ENCODE measurements at regions not wholly inside any gene's neighbourhood (a gene's known extent, or its start where the extent isn't known, plus 50 kb on each side); places are given as distances from the start of the nearest gene placed in this dataset.
A peak's percentile ranks its signal among the peaks of the same experiment; 100 is the strongest.

- no peak for DNase-seq (ENCODE audit: low spot score)
Measured at GRCh38 chr12:39240587-39240986, 202.3 kb downstream of the KIF21A start.

DNA sequence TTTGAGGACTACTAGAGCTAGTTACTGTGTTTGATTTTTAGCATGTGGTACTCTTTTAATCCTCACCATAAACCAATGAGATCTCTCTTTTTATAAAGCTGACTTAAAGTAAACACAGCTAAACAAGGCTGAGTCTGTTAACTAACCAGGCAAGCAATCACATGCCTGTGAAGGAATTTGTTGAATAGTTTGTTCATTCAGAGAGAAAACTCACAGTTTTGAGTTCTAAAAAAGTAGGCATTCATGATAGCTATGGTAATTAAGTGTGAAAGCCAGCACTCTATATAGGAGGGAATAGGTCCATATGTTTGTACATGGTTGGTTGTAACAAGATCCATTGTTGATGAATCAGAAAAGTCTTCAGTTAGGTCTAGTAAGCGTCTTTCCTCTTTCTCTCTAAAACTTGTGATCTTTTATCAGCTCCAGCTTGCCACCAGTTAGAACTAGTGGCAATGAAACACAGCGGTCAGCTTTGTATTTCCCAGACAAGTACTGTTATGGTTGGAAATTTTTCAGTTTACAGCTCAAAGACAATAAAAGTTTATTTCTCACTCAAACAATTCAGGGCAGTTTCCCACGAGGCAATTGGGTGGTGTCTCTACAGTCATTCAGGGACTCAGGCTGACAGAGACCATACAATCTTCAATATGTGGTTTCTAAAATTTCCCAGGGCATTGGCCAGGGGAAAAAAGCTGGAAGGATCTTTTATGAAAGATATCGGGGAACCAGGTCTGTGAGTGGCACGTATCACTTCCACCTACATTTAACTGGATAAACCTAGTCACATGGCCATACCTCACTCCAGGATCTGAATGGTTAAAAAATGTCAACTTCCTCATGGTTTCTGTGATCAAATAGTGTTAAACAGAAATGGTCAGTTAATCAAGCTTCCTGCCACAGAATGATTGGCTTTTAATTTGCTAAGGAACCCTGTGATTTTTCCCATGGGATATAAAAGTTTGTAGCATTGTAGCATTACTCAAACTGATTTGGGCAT, 203.1 kb downstream of the KIF21A start:
- DNase-seq (ENCODE audit: low spot score): no peak

GRCh38 chr12:39237004-39237403, 205.9 kb downstream of the KIF21A start:
- DNase-seq (ENCODE audit: low spot score): peak; percentile 66

DNA sequence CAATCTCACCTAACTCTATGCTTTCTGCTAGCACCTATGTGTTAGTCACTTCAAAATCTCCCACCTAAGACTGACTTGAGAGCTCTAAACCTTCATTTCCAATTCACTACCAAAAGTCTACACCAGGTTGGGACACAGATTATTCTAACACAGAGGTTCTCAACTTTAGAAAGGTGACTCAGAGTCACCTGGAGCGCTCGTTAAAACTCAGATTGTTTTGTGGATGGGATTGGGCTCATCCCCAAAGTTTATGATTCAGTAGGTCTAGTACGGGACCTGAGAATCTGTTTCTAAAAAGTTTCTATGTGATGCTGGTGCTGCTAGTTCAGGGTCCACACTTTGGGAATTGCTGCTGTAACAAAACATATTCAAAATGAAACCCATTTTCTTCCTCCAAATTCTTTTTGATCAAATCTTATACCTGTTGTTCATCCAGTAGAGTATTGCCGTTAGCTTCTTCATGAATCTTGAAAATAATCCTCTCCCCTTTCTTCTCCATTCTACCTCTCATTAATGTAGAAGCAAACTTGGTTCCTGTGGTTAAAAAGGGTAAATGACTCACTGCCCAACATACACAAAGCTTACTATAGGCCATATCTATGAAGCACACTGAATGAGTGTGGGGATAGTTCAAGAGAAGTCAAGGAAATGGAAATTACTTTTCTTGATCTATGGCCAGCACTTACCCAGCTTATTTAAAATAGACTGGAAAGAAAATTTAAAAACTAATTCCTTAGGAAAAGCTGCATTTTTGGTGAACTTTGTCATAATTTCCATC, 206.7 kb downstream of the KIF21A start:
- peak; percentile 73 for DNase-seq (ENCODE audit: low spot score)

DNA sequence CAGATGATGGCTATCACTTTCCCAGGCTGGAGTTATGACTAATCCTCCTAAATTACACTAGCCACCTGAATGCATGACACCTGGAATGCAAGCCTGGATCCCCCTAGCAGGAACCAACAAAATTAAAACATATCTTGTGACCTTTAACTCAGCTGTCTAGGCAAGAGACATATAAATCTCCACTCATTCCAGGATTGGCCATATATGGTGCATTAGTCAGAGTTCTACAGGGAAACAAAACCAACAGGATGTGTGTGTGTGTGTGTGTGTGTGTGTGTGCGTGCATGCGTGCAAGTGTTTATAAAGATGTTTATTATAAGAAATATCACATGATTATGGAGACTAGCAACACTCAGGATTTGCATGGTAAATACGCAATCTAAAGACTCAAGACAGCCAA, 212.8 kb downstream of the KIF21A start:
- DNase-seq (ENCODE audit: low spot score): peak; percentile 86

DNA sequence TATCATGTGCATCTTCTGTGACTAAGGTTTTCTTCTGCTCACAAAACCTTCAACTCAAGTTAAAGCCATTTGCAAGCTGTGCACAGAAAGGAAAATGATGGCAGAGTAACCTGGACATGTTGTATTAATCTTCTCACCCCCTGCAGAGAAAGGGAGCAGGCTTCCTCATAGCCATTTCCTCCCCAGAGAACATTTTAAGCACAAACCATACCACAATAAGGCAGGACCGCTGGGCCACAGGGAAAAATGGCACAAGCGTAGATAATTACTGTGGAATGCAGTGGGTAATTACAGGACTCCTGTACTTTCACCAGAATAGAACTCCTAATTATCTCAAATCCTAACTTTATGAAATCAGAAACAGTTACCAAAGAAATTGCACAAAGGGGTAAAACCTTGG, 215.7 kb downstream of the KIF21A start:
- peak; percentile 25 for DNase-seq (ENCODE audit: low spot score)

DNA sequence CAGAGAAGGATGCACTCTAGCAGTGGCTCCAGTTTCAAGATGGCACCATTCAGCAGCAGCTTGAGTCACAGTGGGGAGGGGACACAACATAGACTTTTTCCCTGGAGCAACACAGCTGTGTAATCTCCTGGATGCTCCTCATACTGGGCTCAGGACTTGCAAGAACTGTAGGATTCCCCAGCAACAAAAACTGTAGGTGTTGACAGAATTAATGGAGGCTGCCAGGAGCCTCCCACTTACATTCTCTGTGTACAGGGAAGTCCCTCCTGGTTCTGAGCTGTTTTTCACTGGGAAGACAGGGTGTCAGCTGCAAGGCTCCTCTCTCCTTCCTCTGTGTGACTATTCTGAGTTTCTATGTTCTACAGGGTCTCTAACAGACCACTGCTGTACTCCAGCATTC, 217.9 kb downstream of the KIF21A start:
- DNase-seq (ENCODE audit: low spot score): no peak

DNA sequence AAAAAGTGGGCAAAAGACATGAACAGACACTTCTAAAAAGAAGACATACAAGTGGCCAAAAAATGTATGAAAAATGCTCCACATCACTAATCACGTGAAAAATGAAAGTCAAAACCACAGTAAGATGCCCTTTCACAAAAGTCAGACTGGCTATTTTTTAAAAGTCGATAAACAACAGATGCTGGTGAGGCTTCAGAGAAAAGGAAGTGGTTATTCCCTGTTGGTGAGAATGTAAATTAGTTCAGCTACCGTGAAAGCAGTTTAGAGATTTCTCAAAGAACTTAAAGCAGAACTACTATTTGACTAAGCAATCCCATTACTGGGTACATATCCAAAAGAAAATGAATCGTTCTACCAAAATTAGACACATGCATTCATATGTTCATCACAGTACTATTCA, 237.0 kb downstream of the KIF21A start:
- DNase-seq (ENCODE audit: low spot score): no peak

GRCh38 chr12:39199351-39199750, 243.6 kb downstream of the KIF21A start:
- peak; percentile 25 for DNase-seq (ENCODE audit: low spot score)

GRCh38 chr12:39188689-39189088, 254.2 kb downstream of the KIF21A start:
- no peak for DNase-seq (ENCODE audit: low spot score)

- no peak for DNase-seq (ENCODE audit: low spot score)
Measured at GRCh38 chr12:39186744-39187143, 256.2 kb downstream of the KIF21A start.

- DNase-seq (ENCODE audit: low spot score): no peak
Measured at GRCh38 chr12:39178837-39179236, 264.1 kb downstream of the KIF21A start.

- no peak for DNase-seq (ENCODE audit: low spot score)
Measured at GRCh38 chr12:39176356-39176755, 266.6 kb downstream of the KIF21A start.

DNA sequence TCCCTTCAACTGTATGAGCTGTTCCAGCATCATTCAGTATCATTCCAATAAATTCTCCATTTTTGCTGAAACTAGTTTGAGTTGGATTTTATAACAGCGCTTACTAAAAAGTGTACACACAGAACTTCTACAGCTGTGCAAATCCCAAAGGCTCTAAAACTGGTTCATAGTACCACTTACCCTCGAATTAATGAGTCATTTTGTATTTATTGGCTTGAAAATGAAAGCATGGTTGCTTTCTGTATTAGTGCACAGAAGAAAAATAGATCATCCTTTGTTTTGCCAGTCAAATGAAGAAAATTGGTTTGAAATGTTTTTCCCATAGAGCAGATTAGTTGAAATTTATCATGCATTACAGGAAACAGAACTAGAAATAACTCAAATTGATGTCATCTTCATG, 268.3 kb upstream of the CPNE8 start:
- DNase-seq (ENCODE audit: low spot score): no peak

GRCh38 chr12:39165338-39165737, 259.9 kb upstream of the CPNE8 start:
- no peak for DNase-seq (ENCODE audit: low spot score)

DNA sequence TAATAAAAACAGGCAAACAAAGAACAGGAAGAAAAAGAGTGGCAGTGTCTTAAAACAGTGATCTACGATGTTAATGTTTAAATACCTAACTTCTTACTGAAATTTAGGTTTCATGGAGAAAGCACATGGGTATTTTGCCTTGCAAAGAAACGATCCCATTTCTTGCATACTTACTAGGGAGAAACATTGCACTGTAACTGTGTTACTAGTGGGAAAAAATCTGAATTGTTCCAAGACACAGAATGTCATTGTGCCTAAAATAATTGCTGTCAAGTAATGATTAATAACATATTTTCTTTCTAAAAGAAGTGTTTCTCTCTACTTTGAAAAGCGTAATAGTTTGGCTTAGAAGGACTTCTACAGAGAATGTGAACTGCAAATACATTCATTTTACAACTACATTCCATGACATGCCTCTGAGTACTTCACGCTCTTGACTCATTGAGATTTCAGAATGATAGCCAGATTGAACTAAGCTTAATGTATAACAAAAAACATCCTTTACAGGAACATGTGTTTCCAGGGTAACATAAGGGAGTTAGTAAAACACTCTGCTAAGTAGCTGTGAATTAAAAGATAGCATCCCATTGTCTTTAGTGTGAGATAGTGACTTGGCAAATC, 256.2 kb upstream of the CPNE8 start:
- no peak for DNase-seq (ENCODE audit: low spot score)

- no peak for DNase-seq (ENCODE audit: low spot score)
Measured at GRCh38 chr12:39157696-39158342, 252.4 kb upstream of the CPNE8 start.

DNA sequence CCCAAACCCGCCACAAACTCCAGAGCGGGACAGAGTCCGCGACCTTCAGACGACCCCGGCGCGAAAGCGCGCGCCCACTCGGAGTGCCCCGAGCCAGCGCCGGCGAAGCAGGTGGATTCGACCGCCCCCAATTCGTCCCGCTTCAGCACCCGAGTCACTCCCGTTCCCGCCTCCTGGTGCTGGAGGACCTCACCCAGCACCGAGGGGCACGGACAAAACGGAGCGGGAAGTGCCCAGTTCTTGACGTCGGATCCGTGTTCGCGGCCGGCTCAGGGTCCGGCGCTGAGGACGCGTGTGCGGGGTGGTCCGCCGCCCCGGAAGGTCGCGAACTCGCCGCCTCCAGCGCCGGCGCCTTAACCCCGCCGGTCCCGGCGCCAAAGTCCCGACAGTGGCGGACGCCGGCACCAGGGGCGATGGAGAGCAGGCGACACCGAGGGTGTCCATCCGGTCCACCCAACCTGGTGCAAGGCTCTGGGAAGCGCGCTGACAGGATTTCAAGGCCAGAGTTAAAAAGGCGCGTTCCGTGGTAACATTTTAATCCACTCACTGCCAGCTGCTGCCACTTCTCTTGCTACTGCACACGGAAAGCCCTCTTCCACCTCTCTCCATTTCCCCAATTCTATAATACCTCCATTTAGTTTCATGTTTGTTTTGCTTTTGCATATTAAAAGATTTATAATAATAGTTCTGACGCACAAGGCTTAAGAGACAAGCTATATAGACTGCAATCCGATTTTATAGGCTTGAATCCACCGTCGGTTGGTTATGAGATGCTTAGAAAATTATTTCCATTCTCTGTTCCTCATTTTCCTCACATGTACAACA, 240.0 kb upstream of the CPNE8 start:
- no peak for DNase-seq (ENCODE audit: low spot score)

- no peak for DNase-seq (ENCODE audit: low spot score)
Measured at GRCh38 chr12:39144613-39145061, 239.2 kb upstream of the CPNE8 start.

DNA sequence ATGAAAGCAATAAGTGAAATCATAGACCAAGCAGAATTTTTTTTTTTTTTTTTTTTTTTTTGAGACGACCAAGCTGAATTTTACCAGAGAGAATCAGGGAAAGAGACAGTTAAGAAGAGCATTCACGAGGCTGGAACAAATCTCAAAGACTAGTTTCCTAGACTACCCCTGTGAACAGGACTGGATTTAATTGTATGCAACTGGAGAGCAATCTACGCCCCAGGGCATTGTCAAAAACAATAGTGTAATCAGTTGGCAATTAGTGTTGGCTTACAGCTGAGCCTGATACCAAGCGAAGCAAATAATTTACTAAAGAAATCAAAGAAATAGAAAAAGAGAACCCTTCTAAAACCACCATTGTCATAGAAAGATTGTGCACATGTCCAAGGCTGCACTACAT, 232.9 kb upstream of the CPNE8 start:
- DNase-seq (ENCODE audit: low spot score): no peak

GRCh38 chr12:39127401-39127800, 222.0 kb upstream of the CPNE8 start:
- DNase-seq (ENCODE audit: low spot score): peak; percentile 55

Measured in H4 (cell line).